ENCODE measurements at regions not wholly inside any gene's neighbourhood (a gene's known extent, or its start where the extent isn't known, plus 50 kb on each side); places are given as distances from the start of the nearest gene placed in this dataset.

- H3K27ac ChIP-seq (ENCODE audit: insufficient read depth, low read depth, low read length), result no peak overlapping the region
- no peaks in the 10 kb centered on the region for H3K27me3 ChIP-seq (ENCODE audit: control insufficient read depth in 2 of 2, insufficient read depth in 2 of 2, low read length in 2 of 2)
- intact Hi-C loops (cut with micrococcal nuclease), result no loop called here
- no peaks in the 10 kb centered on the region for H3K4me1 ChIP-seq (ENCODE audit: control insufficient read depth, extremely low read depth, insufficient read depth, low read length)
- no peak overlapping the region for H3K9ac ChIP-seq (replicated peaks; ENCODE audit: extremely low read depth, insufficient read depth, low read length)
- CTCF ChIA-PET, result interaction anchor here (1.5 kb wide), 1 partner anchor 16 kb away, joined by 4 read pairs; no protein-coding TSS in a partner anchor
- H2AFZ ChIP-seq (ENCODE audit: low read depth, low read length), result no peak overlapping the region
- FAIRE-seq (no peak), DNase-seq (ENCODE audit: low read depth, low spot score) (no peak)
- POLR2A ChIA-PET, result no interaction called here
- no TSS peak for BruUV-seq (replicated peaks)
- H3K36me3 ChIP-seq (ENCODE audit: control insufficient read depth in 2 of 2, extremely low read depth in 1 of 2, insufficient read depth in 2 of 2, low read length in 2 of 2), result no peaks in the 10 kb centered on the region
- TF ChIP-seq POLR2A (IDR thresholded peaks at IDR 0.05; ENCODE audit: low read depth, low read length) (no peak), MAX (IDR thresholded peaks at IDR 0.05; ENCODE audit: insufficient read depth, insufficient read length) (no peak), FOS (IDR thresholded peaks at IDR 0.05; ENCODE audit: borderline replicate concordance, insufficient read depth, low read length) (no peak), POLR2AphosphoS5 (IDR thresholded peaks at IDR 0.05; ENCODE audit: insufficient read depth, low read depth, low read length) (no peak), MYC (IDR thresholded peaks at IDR 0.05; ENCODE audit: low read depth, low read length) (no peak), GATA2 (IDR thresholded peaks at IDR 0.05; ENCODE audit: insufficient read depth, insufficient read length, low read depth, low read length) (no peak), EZH2 (IDR thresholded peaks at IDR 0.05; ENCODE audit: borderline replicate concordance, low read depth, low read length, severe bottlenecking) (no peak), JUN (IDR thresholded peaks at IDR 0.05; ENCODE audit: borderline replicate concordance, insufficient read depth, insufficient read length, low read depth) (no peak), CTCF (IDR thresholded peaks at IDR 0.05; ENCODE audit: extremely low read depth in 1 of 2, insufficient read depth in 1 of 2, low read depth in 1 of 2, low read length in 2 of 2) (no peak)
- no peaks in the 10 kb centered on the region for H3K9me1 ChIP-seq (replicated peaks; ENCODE audit: control insufficient read depth, extremely low read depth, insufficient read depth, low read length)
- no peaks in the 10 kb centered on the region for H3K9me3 ChIP-seq (replicated peaks; ENCODE audit: control insufficient read depth, insufficient read depth, low read length)
- H3K79me2 ChIP-seq (ENCODE audit: control insufficient read depth, insufficient read depth, low read length), result no peaks in the 10 kb centered on the region
- dilution Hi-C loops (cut with MboI; ENCODE audit: extremely low pct_ligation_motif_present, low sequenced_read_pairs), result no loop called here
- H3K4me3 ChIP-seq (replicated peaks in 1 of 3; ENCODE audit: insufficient read depth in 1 of 3, low read depth in 1 of 3, low read length in 3 of 3), result no peak overlapping the region
- no peaks in the 10 kb centered on the region for H4K20me1 ChIP-seq (replicated peaks; ENCODE audit: control insufficient read depth, extremely low read depth, insufficient read depth, low read length)
- H3K4me2 ChIP-seq (ENCODE audit: insufficient read depth, low read length), result no peak overlapping the region
Measured at GRCh38 chr13:65472336-65472735, 1757.8 kb downstream of the PCDH9 start.

Measured in endothelial cell of umbilical vein (primary cell).